Ovary (tissue), 3 donors: ENCODE measurements at regions not wholly inside any gene's neighbourhood (a gene's known extent, or its start where the extent isn't known, plus 50 kb on each side); places are given as distances from the start of the nearest gene placed in this dataset.
"Not testable (repeated sequence)": the region's sequence is repeated elsewhere in the genome, so short reads cannot be mapped to it uniquely, and the experiment has no call there.

ENCODE experiments used
- CTCF ChIP-seq, 3 donors: fragments of 450-650 bp in 2 of 3; fragments of 200-600 bp in 1 of 3; IDR thresholded peaks; one replicate each; pipeline versions ENCODE4 v1.5.1 to v1.8.0; 2016 to 2022; ENCODE audit warnings: antibody characterized with exemption in 3 of 3, mild to moderate bottlenecking in 1 of 3
- POLR2A ChIP-seq: fragments of 450-650 bp; IDR thresholded peaks from one replicate; pipeline ENCODE4 v1.6.1; 2017; ENCODE audit warnings: antibody characterized with exemption, mild to moderate bottlenecking, moderate library complexity
- donor health status: DM: no; HTN: no; CAD: no.

GRCh38 chr13:18773988-18774387 lies 407.6 kb downstream of the TUBA3C start:
- not testable (repeated sequence) for TF ChIP-seq CTCF (IDR thresholded peaks at IDR 0.05); POLR2A
